Limb (tissue), 2 donors: ENCODE measurements at regions not wholly inside any gene's neighbourhood (a gene's known extent, or its start where the extent isn't known, plus 50 kb on each side); places are given as distances from the start of the nearest gene placed in this dataset.

Experiments used
- DNase-seq, 2 donors: peaks; one replicate each; pipeline ENCODE4 v3.0.0-alpha.2; 2016; ENCODE audit errors: extremely low spot score in 2 of 2

GRCh38 chr9:115614326-115614999, 496.5 kb upstream of the TNC start:
- DNase-seq = no peak

- DNase-seq = no peak
These were observed 497.0 kb upstream of the TNC start for GRCh38 chr9:115615000-115615401.

GRCh38 chr9:115615821-115616665, 498.1 kb upstream of the TNC start:
- no peak for DNase-seq

GRCh38 chr9:115616666-115617239, 498.8 kb upstream of the TNC start:
- DNase-seq = no peak

GRCh38 chr9:115625251-115625650, 507.3 kb upstream of the TNC start:
- no peak for DNase-seq

- no peak for DNase-seq
These were observed 508.0 kb upstream of the TNC start for GRCh38 chr9:115625954-115626353.

GRCh38 chr9:115627511-115627910, 509.6 kb upstream of the TNC start:
- DNase-seq = no peak

GRCh38 chr9:115628426-115628825, 510.5 kb upstream of the TNC start:
- no peak for DNase-seq

GRCh38 chr9:115629879-115630840, 512.2 kb upstream of the TNC start:
- no peak for DNase-seq

GRCh38 chr9:115632391-115632790, 514.4 kb upstream of the TNC start:
- no peak for DNase-seq

GRCh38 chr9:115633104-115633503, 515.1 kb upstream of the TNC start:
- peak in 1 of 2 donors; percentile 24 for DNase-seq

GRCh38 chr9:115635680-115636383, 517.8 kb upstream of the PAPPA start:
- no peak for DNase-seq

GRCh38 chr9:115636596-115636995, 517.0 kb upstream of the PAPPA start:
- DNase-seq = no peak

GRCh38 chr9:115637661-115638060, 515.9 kb upstream of the PAPPA start:
- DNase-seq = no peak

- DNase-seq = no peak
These were observed 512.7 kb upstream of the PAPPA start for GRCh38 chr9:115640887-115641286.

GRCh38 chr9:115642285-115642684, 511.3 kb upstream of the PAPPA start:
- DNase-seq = no peak

GRCh38 chr9:115643948-115644727, 509.5 kb upstream of the PAPPA start:
- no peak for DNase-seq

- peak in 1 of 2 donors; percentile 43 for DNase-seq
These were observed 503.6 kb upstream of the PAPPA start for GRCh38 chr9:115649991-115650472.

- no peak for DNase-seq
These were observed 502.8 kb upstream of the PAPPA start for GRCh38 chr9:115650768-115651167.

GRCh38 chr9:115651461-115651860, 502.1 kb upstream of the PAPPA start:
- no peak for DNase-seq
